ENCODE measurements at regions not wholly inside any gene's neighbourhood (a gene's known extent, or its start where the extent isn't known, plus 50 kb on each side); places are given as distances from the start of the nearest gene placed in this dataset.

DNA sequence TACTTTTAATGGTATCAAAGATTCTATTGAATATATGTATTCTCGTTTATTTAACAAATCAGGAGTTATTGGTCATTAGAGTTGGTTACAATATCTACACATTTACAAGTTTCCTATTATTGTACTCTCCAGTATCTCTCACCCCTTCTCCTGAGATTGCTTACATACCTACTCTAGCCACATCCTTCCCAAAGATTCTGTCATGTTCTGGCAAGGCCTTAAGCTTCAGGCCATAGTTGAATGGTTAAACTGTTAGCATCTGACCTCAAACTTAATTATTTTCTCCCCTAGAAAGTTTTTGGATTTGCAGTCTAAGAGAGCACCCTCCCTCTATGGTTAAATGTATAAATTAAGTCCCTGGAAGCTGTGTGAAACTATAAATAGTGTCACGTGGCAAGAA, 784.2 kb downstream of the GLUD2 start:
- TF ChIP-seq CTCF (conservative IDR thresholded peaks at IDR 0.05; ENCODE audit: low read length) = no peak
- DNase-seq (ENCODE audit: low read depth) = peak; percentile 55

GRCh38 chrX:121832446-121832845, 785.0 kb downstream of the GLUD2 start:
- no peak for TF ChIP-seq CTCF (conservative IDR thresholded peaks at IDR 0.05; ENCODE audit: low read length)
- peak; percentile 27 for DNase-seq (ENCODE audit: low read depth)

More for the DNA sequence above, 784.2 kb downstream of the GLUD2 start:
- no peak overlapping the region for H3K4me3 ChIP-seq (ENCODE audit: low read length)

DNA sequence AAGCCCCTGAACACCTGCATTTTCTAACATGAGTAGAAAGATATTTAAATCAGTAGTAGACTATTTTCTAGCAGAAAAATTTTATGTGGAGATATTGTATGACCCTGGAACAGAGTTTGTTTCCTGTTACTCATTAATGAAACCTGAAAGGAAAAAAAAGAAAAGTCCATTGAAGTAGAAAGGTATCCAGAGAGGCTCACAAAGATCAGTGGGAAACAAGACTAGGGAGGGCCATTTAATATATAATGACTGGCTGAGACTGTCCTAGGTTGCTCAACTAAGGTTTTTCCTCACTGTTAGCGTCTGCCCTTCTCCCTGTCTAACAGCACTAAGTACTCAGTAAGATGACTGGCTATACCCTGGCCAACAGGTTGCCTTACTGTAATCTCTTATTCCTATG, 788.6 kb downstream of the GLUD2 start:
- DNase-seq (ENCODE audit: low read depth) = no peak
- no peak overlapping the region for H3K4me3 ChIP-seq (ENCODE audit: low read length)
- TF ChIP-seq CTCF (conservative IDR thresholded peaks at IDR 0.05; ENCODE audit: low read length) = no peak

More at GRCh38 chrX:121832446-121832845, 785.0 kb downstream of the GLUD2 start:
- no peak overlapping the region for H3K4me3 ChIP-seq (ENCODE audit: low read length)

- no peak for TF ChIP-seq CTCF (conservative IDR thresholded peaks at IDR 0.05; ENCODE audit: low read length)
- H3K4me3 ChIP-seq (ENCODE audit: low read length) = no peak overlapping the region
- DNase-seq (ENCODE audit: low read depth) = no peak
Observed at GRCh38 chrX:121851033-121851432, 803.6 kb downstream of the GLUD2 start.

- no peak for TF ChIP-seq CTCF (conservative IDR thresholded peaks at IDR 0.05; ENCODE audit: low read length)
- no peak for DNase-seq (ENCODE audit: low read depth)
- no peak overlapping the region for H3K4me3 ChIP-seq (ENCODE audit: low read length)
Observed at GRCh38 chrX:121853762-121854613, 806.6 kb downstream of the GLUD2 start.

DNA sequence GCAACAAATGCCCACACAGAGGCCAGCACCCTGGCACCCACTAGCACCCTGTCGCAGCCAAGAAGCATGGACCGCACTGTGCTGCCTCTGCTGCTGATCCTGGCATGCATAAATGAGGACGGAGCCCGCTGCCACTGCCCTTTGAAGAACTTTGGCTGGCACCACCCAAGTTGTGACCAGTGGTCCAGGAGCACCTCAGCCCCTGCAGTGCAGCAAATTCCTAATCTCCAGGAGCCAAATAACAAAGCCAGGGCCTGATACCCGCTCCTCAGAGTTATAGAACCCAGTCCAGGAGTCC, 807.2 kb downstream of the GLUD2 start:
- no peak overlapping the region for H3K4me3 ChIP-seq (ENCODE audit: low read length)
- no peak for DNase-seq (ENCODE audit: low read depth)
- no peak for TF ChIP-seq CTCF (conservative IDR thresholded peaks at IDR 0.05; ENCODE audit: low read length)

GRCh38 chrX:121858867-121859647, 811.6 kb downstream of the GLUD2 start:
- no peak for TF ChIP-seq CTCF (conservative IDR thresholded peaks at IDR 0.05; ENCODE audit: low read length)
- no peak overlapping the region for H3K4me3 ChIP-seq (ENCODE audit: low read length)
- DNase-seq (ENCODE audit: low read depth) = no peak

Data from AG10803 (cell line).